SU-DHL-6 (cell line): ENCODE measurements at regions not wholly inside any gene's neighbourhood (a gene's known extent, or its start where the extent isn't known, plus 50 kb on each side); places are given as distances from the start of the nearest gene placed in this dataset.

Experiments
- CTCF ChIP-seq: fragments of 200-600 bp; sonication (generic); IDR thresholded peaks from one replicate; pipeline ENCODE4 v1.5.1; 2017; ENCODE audit warnings: antibody characterized with exemption, mild to moderate bottlenecking, low read length, moderate library complexity; ENCODE audit not compliant: insufficient read depth, poor library complexity, severe bottlenecking
- EZH2phosphoT487 ChIP-seq: fragments of 200-600 bp; sonication (generic), shearing (Covaris generic); conservative IDR thresholded peaks from 2 replicates; pipeline ENCODE4 v1.6.1; 2018; ENCODE audit warnings: mild to moderate bottlenecking, antibody characterized with exemption, low read length, moderate library complexity, mixed read lengths

DNA sequence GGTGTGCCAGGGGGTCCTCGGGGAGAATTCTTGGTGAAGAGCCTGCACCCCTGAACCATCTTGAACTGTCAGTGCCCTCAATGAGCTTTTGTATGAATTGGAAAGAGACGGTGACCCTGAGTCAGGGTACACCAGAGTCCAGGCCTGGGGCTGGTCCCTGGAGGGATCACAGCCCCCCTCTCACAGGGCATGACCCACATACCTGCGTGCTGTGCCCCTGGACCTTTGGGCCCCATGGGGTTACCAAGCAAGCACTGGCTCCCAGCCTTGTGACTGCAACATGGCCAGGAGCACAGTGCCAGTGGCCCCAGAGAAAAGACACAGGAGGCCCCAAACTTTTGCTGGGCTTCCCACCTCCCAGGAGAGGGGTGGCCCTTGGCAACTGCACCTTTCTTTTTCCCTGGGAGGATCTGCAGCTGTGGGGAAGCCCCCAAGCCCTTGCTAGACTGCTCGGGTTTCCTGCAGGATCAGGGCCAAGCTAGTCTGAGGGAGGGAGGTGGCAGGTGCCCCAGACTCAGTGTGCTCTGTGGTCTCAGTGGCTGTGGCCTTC lies 153.5 kb downstream of the ZNF248 start:
- TF ChIP-seq CTCF: no peak
- no peak for TF ChIP-seq EZH2phosphoT487
